H9 (cell line): ENCODE measurements at regions not wholly inside any gene's neighbourhood (a gene's known extent, or its start where the extent isn't known, plus 50 kb on each side); places are given as distances from the start of the nearest gene placed in this dataset.

Experiments used
- DNase-seq: peaks from one replicate; pipeline ENCODE4 v3.0.0-alpha.2; 2017
- H2AFZ ChIP-seq: one replicate; pipeline ENCODE4 v1.6.1; 2013; ENCODE audit warnings: mild to moderate bottlenecking, low read length, control low read depth, moderate library complexity
- H2AK5ac ChIP-seq: 2 replicates; pipeline ENCODE4 v1.6.1; 2013; ENCODE audit warnings: low read length, control low read depth, mixed read lengths; ENCODE audit not compliant: insufficient read length
- H2BK120ac ChIP-seq: one replicate; pipeline ENCODE4 v1.6.1; 2013; ENCODE audit warnings: low read depth, mild to moderate bottlenecking, low read length, control low read depth, inconsistent platforms; ENCODE audit not compliant: poor library complexity, severe bottlenecking
- H2BK12ac ChIP-seq: 2 replicates; pipeline ENCODE4 v1.6.1; 2013; ENCODE audit warnings: low read length, control low read depth, mixed read lengths, low read depth; ENCODE audit not compliant: insufficient read length
- H2BK15ac ChIP-seq: 2 replicates; pipeline ENCODE4 v1.6.1; 2013; ENCODE audit warnings: low read depth, low read length, control low read depth
- H2BK20ac ChIP-seq: one replicate; pipeline ENCODE4 v1.6.1; 2013; ENCODE audit warnings: low read depth, mild to moderate bottlenecking, low read length, control low read depth, inconsistent platforms; ENCODE audit not compliant: poor library complexity, severe bottlenecking
- H2BK5ac ChIP-seq: 2 replicates; pipeline ENCODE4 v1.6.1; 2013; ENCODE audit warnings: low read length, control low read depth, mixed read lengths; ENCODE audit not compliant: insufficient read length
- H3K14ac ChIP-seq: 2 replicates; pipeline ENCODE4 v1.6.1; 2013; ENCODE audit warnings: low read length, control low read depth; ENCODE audit not compliant: insufficient read depth
- H3K18ac ChIP-seq: 2 replicates; pipeline ENCODE4 v1.6.1; 2013; ENCODE audit warnings: low read depth, mild to moderate bottlenecking, mixed read lengths, low read length, control low read depth; ENCODE audit not compliant: insufficient read length
- H3K23ac ChIP-seq: 2 replicates; pipeline ENCODE4 v1.6.1; 2013; ENCODE audit warnings: low read length, control low read depth, mixed read lengths, low read depth; ENCODE audit not compliant: insufficient read length
- H3K23me2 ChIP-seq: 2 replicates; pipeline ENCODE4 v1.6.1; 2013; ENCODE audit warnings: low read depth, mild to moderate bottlenecking, mixed read lengths, low read length, control low read depth; ENCODE audit not compliant: insufficient read length, poor library complexity, severe bottlenecking
- H3K27ac ChIP-seq: 2 replicates; pipeline ENCODE4 v1.5.1; 2013; ENCODE audit warnings: low read length, control low read depth, mixed read lengths, low read depth; ENCODE audit not compliant: insufficient read length
- H3K27me3 ChIP-seq: 2 replicates; pipeline ENCODE4 v1.6.1; 2013; ENCODE audit warnings: low read length, control low read depth, inconsistent platforms; ENCODE audit not compliant: insufficient read depth
- H3K4ac ChIP-seq: 2 replicates; pipeline ENCODE4 v1.6.1; 2013; ENCODE audit warnings: low read depth, mild to moderate bottlenecking, control low read depth, inconsistent platforms, low read length, moderate library complexity
- H3K4me1 ChIP-seq: 2 replicates; pipeline ENCODE4 v1.6.1; 2013; ENCODE audit warnings: low read length, control low read depth, inconsistent platforms; ENCODE audit not compliant: insufficient read depth
- H3K4me2 ChIP-seq: 2 replicates; pipeline ENCODE4 v1.6.1; 2013; ENCODE audit warnings: low read length, control low read depth, mixed read lengths; ENCODE audit not compliant: insufficient read length, insufficient read depth
- H3K56ac ChIP-seq: 2 replicates; pipeline ENCODE4 v1.6.1; 2013; ENCODE audit warnings: low read depth, mild to moderate bottlenecking, mixed read lengths, low read length, control low read depth; ENCODE audit not compliant: insufficient read length
- H3K79me1 ChIP-seq: 2 replicates; pipeline ENCODE4 v1.6.1; 2013; ENCODE audit warnings: low read depth, mild to moderate bottlenecking, moderate library complexity, low read length, control low read depth, inconsistent platforms; ENCODE audit not compliant: insufficient read depth, poor library complexity, severe bottlenecking
- H3K79me2 ChIP-seq: 2 replicates; pipeline ENCODE4 v1.6.1; 2013; ENCODE audit warnings: low read length, control low read depth, inconsistent platforms; ENCODE audit not compliant: insufficient read depth
- H3K9ac ChIP-seq: 2 replicates; pipeline ENCODE4 v1.6.1; 2013; ENCODE audit warnings: low read length, control low read depth, mixed read lengths; ENCODE audit not compliant: insufficient read length; ENCODE audit errors: extremely low read depth
- H3K9me3 ChIP-seq: one replicate; pipeline ENCODE4 v1.6.1; 2013; ENCODE audit warnings: low read depth, low read length, inconsistent platforms; ENCODE audit not compliant: control insufficient read depth
- H3T11ph ChIP-seq: one replicate; pipeline ENCODE4 v1.6.1; 2013; ENCODE audit warnings: mild to moderate bottlenecking, low read length, control low read depth, inconsistent platforms
- H4K20me1 ChIP-seq: one replicate; pipeline ENCODE4 v1.6.1; 2013; ENCODE audit not compliant: control insufficient read depth, insufficient read length, insufficient read depth
- H4K5ac ChIP-seq: 2 replicates; pipeline ENCODE4 v1.6.1; 2013; ENCODE audit warnings: low read depth, mild to moderate bottlenecking, mixed read lengths, low read length, control low read depth; ENCODE audit not compliant: insufficient read length
- H4K8ac ChIP-seq: replicated peaks from 2 replicates; pipeline ENCODE4 v1.6.1; 2013; ENCODE audit warnings: low read length, control low read depth, mixed read lengths, low read depth; ENCODE audit not compliant: insufficient read length
- H4K91ac ChIP-seq: 2 replicates; pipeline ENCODE4 v1.6.1; 2013; ENCODE audit warnings: low read depth, mild to moderate bottlenecking, moderate library complexity, mixed read lengths, low read length, control low read depth; ENCODE audit not compliant: insufficient read length
- H3K27ac Mint-ChIP-seq, 3 experiments: 2 replicates in 2 of 3; 3 replicates in 1 of 3; pipeline ENCODE4 v1.8.0; 2020 to 2021; ENCODE audit warnings: mixed read lengths in 3 of 3, mild to moderate bottlenecking in 1 of 3, moderate library complexity in 1 of 3
- H3K27me3 Mint-ChIP-seq: 2 replicates; pipeline ENCODE4 v1.8.0; 2021; ENCODE audit warnings: low read depth, mild to moderate bottlenecking, moderate library complexity, mixed read lengths
- H3K36me3 Mint-ChIP-seq, 3 experiments: 2 replicates in 2 of 3; 3 replicates in 1 of 3; pipeline ENCODE4 v1.8.0; 2020 to 2021; ENCODE audit warnings: low read depth in 3 of 3, mixed read lengths in 3 of 3; ENCODE audit not compliant: insufficient read depth in 1 of 3
- H3K4me1 Mint-ChIP-seq, 2 experiments: 2 replicates each; pipeline ENCODE4 v1.8.0; 2020; ENCODE audit warnings: mixed read lengths in 2 of 2
- H3K4me3 Mint-ChIP-seq, 2 experiments: 2 replicates in 1 of 2; 3 replicates in 1 of 2; pipeline ENCODE4 v1.8.0; 2020 to 2021; ENCODE audit warnings: mild to moderate bottlenecking in 2 of 2, mixed read lengths in 2 of 2, moderate library complexity in 1 of 2
- H3K9me3 Mint-ChIP-seq, 2 experiments: 2 replicates in 1 of 2; 3 replicates in 1 of 2; pipeline ENCODE4 v1.8.0; 2020; ENCODE audit warnings: mild to moderate bottlenecking in 2 of 2, mixed read lengths in 2 of 2, moderate library complexity in 1 of 2
- WGBS: extraction: QIAGEN DNeasy Blood & Tissue Kit; methylation state at CpG from one replicate; pipeline ENCODE4 v1.1.7; 2013; ENCODE audit warnings: missing lambda C conversion rate, low lambda C conversion rate, mixed read lengths; ENCODE audit not compliant: insufficient read length; ENCODE audit errors: extremely low coverage; 5-methylcytosine and 5-hydroxymethylcytosine counted together
- TF ChIP-seq, protein P1 (sequence below): fragments of 200-600 bp; sonication (generic); conservative IDR thresholded peaks from 3 replicates; pipeline ENCODE4 v1.8.0; 2021; ENCODE audit warnings: antibody characterized with exemption, mild to moderate bottlenecking

GRCh38 chrX:9114245-9114644 lies 80.3 kb upstream of the FAM9B start:
- H3K9ac ChIP-seq, result no peak overlapping the region
- no CpG with 5 or more reads among the region's 2 CpGs for WGBS
- Mint-ChIP-seq H3K27me3 (peaks cover 4% of the 10 kb centered on the region), H3K4me1 (peaks cover 0 to 3% of the 10 kb centered on the region in 2 experiments; a peak in 2 of 4 replicates), H3K36me3 (no peaks in the 10 kb centered on the region; a peak in 1 of 7 replicates), H3K9me3 (peaks cover 0 to 47% of the 10 kb centered on the region in 2 experiments; a peak in 3 of 5 replicates), H3K27ac (no peak overlapping the region), H3K4me3 (no peak overlapping the region)
- no peaks in the 10 kb centered on the region for H3K79me1 ChIP-seq
- no peak overlapping the region for H2BK120ac ChIP-seq
- no peak overlapping the region for H2AK5ac ChIP-seq
- no peak overlapping the region for H3K4me2 ChIP-seq
- no peak overlapping the region for H3K27ac ChIP-seq
- H3K9me3 ChIP-seq, result no peaks in the 10 kb centered on the region
- H3K4ac ChIP-seq, result no peak overlapping the region
- no peak overlapping the region for H3K14ac ChIP-seq
- H4K20me1 ChIP-seq, result no peaks in the 10 kb centered on the region
- no peak overlapping the region for H2BK20ac ChIP-seq
- no peak overlapping the region for H2BK5ac ChIP-seq
- no peak overlapping the region for H3K18ac ChIP-seq
- H2AFZ ChIP-seq, result no peak overlapping the region
- no peak overlapping the region for H2BK15ac ChIP-seq
- H3K23me2 ChIP-seq, result no peaks in the 10 kb centered on the region
- H4K5ac ChIP-seq, result no peak overlapping the region
- no peak overlapping the region for H3K23ac ChIP-seq
- no peak for DNase-seq
- H3T11ph ChIP-seq, result no peak overlapping the region
- TF ChIP-seq, protein P1, sequence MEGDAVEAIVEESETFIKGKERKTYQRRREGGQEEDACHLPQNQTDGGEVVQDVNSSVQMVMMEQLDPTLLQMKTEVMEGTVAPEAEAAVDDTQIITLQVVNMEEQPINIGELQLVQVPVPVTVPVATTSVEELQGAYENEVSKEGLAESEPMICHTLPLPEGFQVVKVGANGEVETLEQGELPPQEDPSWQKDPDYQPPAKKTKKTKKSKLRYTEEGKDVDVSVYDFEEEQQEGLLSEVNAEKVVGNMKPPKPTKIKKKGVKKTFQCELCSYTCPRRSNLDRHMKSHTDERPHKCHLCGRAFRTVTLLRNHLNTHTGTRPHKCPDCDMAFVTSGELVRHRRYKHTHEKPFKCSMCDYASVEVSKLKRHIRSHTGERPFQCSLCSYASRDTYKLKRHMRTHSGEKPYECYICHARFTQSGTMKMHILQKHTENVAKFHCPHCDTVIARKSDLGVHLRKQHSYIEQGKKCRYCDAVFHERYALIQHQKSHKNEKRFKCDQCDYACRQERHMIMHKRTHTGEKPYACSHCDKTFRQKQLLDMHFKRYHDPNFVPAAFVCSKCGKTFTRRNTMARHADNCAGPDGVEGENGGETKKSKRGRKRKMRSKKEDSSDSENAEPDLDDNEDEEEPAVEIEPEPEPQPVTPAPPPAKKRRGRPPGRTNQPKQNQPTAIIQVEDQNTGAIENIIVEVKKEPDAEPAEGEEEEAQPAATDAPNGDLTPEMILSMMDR, result no peak
- no peak overlapping the region for H4K8ac ChIP-seq
- H3K27me3 ChIP-seq, result no peaks in the 10 kb centered on the region
- no peak overlapping the region for H2BK12ac ChIP-seq
- no peak overlapping the region for H3K56ac ChIP-seq
- H3K4me1 ChIP-seq, result no peaks in the 10 kb centered on the region
- no peak overlapping the region for H4K91ac ChIP-seq
- H3K79me2 ChIP-seq, result no peaks in the 10 kb centered on the region
